Epithelial cell of esophagus (primary cell): ENCODE measurements at regions not wholly inside any gene's neighbourhood (a gene's known extent, or its start where the extent isn't known, plus 50 kb on each side); places are given as distances from the start of the nearest gene placed in this dataset.

Source experiments
- DNase-seq: peaks from one replicate; pipeline ENCODE4 v3.0.0; 2010; ENCODE audit warnings: low read depth
- H3K4me3 ChIP-seq: 2 replicates; pipeline ENCODE4 v1.5.1; 2011; ENCODE audit warnings: mild to moderate bottlenecking, low read length, control low read depth
- TF ChIP-seq, protein P1 (sequence below): IDR thresholded peaks from 2 replicates; pipeline ENCODE4 v1.5.1; 2011; ENCODE audit warnings: low read depth, mild to moderate bottlenecking, low read length, control low read depth, inconsistent platforms; ENCODE audit not compliant: insufficient read depth; ENCODE audit errors: missing control alignments

DNA sequence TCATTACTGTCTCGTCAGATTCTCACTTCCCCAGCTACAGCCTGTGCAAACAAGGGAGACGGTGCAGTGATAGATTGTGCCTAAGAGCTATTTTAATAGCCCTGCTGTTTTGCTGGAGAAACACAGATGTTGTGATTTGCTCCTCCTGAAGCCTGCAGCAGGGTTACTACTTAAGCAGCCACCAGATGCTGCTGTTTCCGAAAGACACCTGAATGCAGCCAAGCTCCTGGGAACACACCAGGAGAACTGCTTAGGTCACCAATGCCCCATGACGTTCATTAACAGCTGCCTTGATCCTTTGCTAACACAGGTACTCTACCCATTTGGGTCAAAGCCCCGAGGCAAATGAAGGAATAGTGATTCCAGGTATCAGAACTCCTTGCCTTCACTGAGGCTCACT, 411.8 kb upstream of the DAB1 start:
- DNase-seq, result peak; percentile 70
- no peak overlapping the region for H3K4me3 ChIP-seq
- TF ChIP-seq, protein P1, sequence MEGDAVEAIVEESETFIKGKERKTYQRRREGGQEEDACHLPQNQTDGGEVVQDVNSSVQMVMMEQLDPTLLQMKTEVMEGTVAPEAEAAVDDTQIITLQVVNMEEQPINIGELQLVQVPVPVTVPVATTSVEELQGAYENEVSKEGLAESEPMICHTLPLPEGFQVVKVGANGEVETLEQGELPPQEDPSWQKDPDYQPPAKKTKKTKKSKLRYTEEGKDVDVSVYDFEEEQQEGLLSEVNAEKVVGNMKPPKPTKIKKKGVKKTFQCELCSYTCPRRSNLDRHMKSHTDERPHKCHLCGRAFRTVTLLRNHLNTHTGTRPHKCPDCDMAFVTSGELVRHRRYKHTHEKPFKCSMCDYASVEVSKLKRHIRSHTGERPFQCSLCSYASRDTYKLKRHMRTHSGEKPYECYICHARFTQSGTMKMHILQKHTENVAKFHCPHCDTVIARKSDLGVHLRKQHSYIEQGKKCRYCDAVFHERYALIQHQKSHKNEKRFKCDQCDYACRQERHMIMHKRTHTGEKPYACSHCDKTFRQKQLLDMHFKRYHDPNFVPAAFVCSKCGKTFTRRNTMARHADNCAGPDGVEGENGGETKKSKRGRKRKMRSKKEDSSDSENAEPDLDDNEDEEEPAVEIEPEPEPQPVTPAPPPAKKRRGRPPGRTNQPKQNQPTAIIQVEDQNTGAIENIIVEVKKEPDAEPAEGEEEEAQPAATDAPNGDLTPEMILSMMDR, result peak; percentile 73

DNA sequence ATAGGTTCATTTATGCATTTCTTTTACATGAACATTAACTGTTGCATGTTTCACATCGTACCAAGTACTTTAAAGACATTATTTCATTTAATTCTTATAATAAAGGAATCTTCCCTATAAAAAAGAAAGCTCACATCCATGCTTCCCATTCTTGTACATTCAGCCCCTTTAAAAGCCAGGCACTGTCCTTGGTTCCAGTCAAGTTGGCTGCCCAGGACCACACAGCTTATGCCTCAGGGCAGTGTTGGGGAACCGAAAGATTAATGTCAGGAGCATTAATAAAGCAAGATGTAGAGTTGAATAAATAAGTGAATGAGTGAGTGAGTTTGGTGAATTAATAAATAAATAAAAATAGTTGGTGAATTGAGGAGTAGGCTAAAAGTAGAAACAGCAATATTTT, 409.4 kb upstream of the DAB1 start:
- no peak overlapping the region for H3K4me3 ChIP-seq
- TF ChIP-seq, protein P1, result no peak

DNA sequence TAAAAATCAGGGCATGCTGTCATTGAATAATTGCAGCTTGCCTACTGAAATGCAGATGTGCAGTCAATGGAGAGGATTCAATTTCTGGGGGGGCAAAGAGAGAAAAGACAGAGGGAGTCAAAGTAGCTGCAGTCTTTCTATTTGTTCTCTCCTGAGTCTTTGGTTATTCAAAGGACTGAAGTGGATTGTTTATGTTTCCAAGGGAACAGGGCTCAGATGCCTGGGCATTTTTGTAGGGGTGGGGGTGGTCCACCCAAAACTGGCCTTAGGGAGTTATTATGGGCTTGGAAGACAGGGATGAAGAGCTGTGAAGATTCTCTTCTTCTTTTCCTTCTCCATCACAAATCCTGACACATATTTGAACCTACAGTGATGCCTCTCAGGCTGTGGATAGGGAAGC, 408.8 kb upstream of the DAB1 start:
- TF ChIP-seq, protein P1, result no peak
- DNase-seq, result no peak

More for the DNA sequence above, 409.4 kb upstream of the DAB1 start:
- no peak for DNase-seq

DNA sequence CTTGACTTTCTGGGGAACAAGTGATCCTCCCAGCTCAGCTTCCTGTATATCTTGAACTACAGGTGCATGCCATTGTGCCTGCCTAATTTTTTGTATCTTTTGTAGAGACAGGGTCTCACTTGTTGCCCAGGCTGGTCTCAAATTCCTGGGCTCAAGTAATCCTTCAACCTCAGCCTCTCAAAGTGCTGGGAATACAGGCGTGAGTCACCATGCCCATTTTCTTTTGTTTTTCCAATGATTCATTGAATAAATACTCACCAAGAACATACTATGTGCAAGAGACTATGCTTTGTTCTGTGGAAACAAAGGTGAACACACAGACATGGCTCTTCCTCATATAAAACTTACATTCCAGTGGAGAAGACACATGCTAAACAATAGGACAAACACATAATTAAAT, 407.8 kb upstream of the DAB1 start:
- DNase-seq, result peak; percentile 95
- TF ChIP-seq, protein P1, result no peak
- no peak overlapping the region for H3K4me3 ChIP-seq

More for the DNA sequence above, 408.8 kb upstream of the DAB1 start:
- no peak overlapping the region for H3K4me3 ChIP-seq

DNA sequence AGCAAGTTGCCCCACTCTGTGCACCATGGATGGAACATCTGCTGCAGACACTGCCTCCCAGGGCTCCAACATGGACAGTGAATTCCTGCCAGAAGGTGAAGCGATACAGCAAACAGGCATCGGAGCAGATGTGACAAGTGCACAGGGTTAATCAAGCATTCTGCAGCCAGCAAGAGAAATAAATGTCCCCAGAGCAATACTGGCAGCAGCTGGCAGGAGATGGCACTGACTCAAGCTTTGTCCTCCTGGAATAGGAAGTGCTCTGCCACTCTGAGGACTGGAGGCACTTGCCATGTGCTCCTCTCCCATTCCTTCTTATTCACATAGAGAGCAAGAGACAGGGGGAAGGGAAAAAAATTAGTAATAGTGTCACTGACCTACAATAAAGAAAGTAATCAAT, 402.7 kb upstream of the DAB1 start:
- DNase-seq, result no peak

DNA sequence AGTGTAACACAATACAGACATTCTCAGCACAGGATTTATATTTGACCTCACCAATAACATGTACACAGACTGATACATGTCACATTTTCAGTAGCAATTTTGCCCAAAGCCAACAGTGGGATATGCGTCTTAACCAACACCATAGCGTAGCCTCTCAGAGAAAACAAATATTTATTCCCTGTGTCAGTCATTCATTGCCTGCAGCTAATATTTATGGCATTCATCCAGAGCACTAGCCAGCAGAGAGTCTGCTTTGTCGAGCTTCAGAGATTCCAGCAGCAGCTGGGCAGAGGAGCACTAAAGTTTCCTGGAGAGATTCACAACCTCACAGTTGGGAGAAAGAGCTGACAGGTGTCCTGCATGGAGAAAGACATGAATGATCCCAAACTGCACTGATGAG, 400.7 kb upstream of the DAB1 start:
- DNase-seq, result peak; percentile 87
- TF ChIP-seq, protein P1, result no peak
- no peak overlapping the region for H3K4me3 ChIP-seq

More for the DNA sequence above, 402.7 kb upstream of the DAB1 start:
- TF ChIP-seq, protein P1, result no peak
- no peak overlapping the region for H3K4me3 ChIP-seq

DNA sequence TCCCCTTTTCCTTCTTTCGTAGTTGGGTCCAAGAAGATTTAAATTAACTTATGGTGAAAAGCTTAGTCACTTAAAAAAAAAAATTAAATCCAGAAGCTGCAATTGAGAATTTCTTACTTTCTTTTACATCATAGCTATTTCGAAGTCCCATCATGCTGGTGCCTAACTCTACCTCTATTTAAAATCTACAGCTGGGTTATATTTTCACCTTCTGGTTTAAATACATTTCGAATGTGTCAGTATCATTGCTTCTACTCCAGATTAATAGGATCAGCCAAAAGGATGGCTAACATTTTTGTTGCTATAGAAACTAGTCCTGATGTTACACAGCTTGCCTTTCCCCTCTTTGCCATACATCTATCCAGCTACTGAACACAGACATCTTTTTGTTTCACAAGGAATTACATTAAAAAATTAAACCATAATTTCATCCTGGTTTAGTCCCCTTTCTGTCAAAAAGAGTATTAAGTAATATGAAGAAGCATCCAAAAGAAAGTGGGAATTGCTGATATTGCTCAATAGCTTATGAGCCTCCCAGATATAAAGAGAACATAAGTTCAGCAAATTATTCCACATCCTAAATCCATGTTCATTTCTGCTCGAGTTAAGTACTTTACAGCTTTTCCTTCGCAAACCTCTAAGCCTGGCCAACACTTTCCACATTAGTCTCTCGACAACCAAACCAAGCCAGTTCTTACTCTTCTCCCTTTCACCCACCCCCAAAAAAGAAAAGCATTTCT, 396.7 kb upstream of the DAB1 start:
- TF ChIP-seq, protein P1, result no peak
- no peak for DNase-seq
- no peak overlapping the region for H3K4me3 ChIP-seq
